ENCODE measurements at regions not wholly inside any gene's neighbourhood (a gene's known extent, or its start where the extent isn't known, plus 50 kb on each side); places are given as distances from the start of the nearest gene placed in this dataset.

- TF ChIP-seq, protein P1, sequence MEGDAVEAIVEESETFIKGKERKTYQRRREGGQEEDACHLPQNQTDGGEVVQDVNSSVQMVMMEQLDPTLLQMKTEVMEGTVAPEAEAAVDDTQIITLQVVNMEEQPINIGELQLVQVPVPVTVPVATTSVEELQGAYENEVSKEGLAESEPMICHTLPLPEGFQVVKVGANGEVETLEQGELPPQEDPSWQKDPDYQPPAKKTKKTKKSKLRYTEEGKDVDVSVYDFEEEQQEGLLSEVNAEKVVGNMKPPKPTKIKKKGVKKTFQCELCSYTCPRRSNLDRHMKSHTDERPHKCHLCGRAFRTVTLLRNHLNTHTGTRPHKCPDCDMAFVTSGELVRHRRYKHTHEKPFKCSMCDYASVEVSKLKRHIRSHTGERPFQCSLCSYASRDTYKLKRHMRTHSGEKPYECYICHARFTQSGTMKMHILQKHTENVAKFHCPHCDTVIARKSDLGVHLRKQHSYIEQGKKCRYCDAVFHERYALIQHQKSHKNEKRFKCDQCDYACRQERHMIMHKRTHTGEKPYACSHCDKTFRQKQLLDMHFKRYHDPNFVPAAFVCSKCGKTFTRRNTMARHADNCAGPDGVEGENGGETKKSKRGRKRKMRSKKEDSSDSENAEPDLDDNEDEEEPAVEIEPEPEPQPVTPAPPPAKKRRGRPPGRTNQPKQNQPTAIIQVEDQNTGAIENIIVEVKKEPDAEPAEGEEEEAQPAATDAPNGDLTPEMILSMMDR (IDR thresholded peaks at IDR 0.05) = no peak
- no peak for TF ChIP-seq POLR2A (IDR thresholded peaks at IDR 0.05)
Measured at GRCh38 chr5:133698259-133698554, 85.9 kb upstream of the FSTL4 start.
